Esophagus muscularis mucosa (tissue), 4 donors: ENCODE measurements at regions not wholly inside any gene's neighbourhood (a gene's known extent, or its start where the extent isn't known, plus 50 kb on each side); places are given as distances from the start of the nearest gene placed in this dataset.

ENCODE experiments used
- CTCF ChIP-seq, 3 experiments: fragments of 200-600 bp in 2 of 3; fragments of 450-650 bp in 1 of 3; sonication (generic) in 2 of 3; IDR thresholded peaks; one replicate each; pipeline ENCODE4 v1.5.1; 2017 to 2019; ENCODE audit warnings: antibody characterized with exemption in 3 of 3, mild to moderate bottlenecking in 2 of 3, moderate library complexity in 1 of 3
- EP300 ChIP-seq: sonication (generic); formaldehyde crosslinking; IDR thresholded peaks from one replicate; pipeline ENCODE4 v1.6.1; 2017; ENCODE audit warnings: antibody characterized with exemption
- POLR2A ChIP-seq: fragments of 450-650 bp; IDR thresholded peaks from one replicate; pipeline ENCODE4 v1.6.1; 2017; ENCODE audit warnings: antibody characterized with exemption, moderate library complexity, mild to moderate bottlenecking, low read depth

GRCh38 chr3:181103605-181104004 is 114.1 kb upstream of the DNAJC19 start:
- TF ChIP-seq CTCF (IDR thresholded peaks at IDR 0.05) (no peak), EP300 (no peak), POLR2A (no peak)
